Epithelial cell of esophagus (primary cell): ENCODE measurements at regions not wholly inside any gene's neighbourhood (a gene's known extent, or its start where the extent isn't known, plus 50 kb on each side); places are given as distances from the start of the nearest gene placed in this dataset.

Experiments
- DNase-seq: peaks from one replicate; pipeline ENCODE4 v3.0.0; 2010; ENCODE audit warnings: low read depth
- H3K4me3 ChIP-seq: 2 replicates; pipeline ENCODE4 v1.5.1; 2011; ENCODE audit warnings: mild to moderate bottlenecking, low read length, control low read depth
- CTCF ChIP-seq: IDR thresholded peaks from 2 replicates; pipeline ENCODE4 v1.5.1; 2011; ENCODE audit warnings: low read depth, mild to moderate bottlenecking, low read length, control low read depth, inconsistent platforms; ENCODE audit not compliant: insufficient read depth; ENCODE audit errors: missing control alignments

GRCh38 chr10:78937393-78937792 is 131.4 kb upstream of the ZMIZ1 start:
- DNase-seq = peak; percentile 43
- no peak for TF ChIP-seq CTCF
- H3K4me3 ChIP-seq = no peak overlapping the region

DNA sequence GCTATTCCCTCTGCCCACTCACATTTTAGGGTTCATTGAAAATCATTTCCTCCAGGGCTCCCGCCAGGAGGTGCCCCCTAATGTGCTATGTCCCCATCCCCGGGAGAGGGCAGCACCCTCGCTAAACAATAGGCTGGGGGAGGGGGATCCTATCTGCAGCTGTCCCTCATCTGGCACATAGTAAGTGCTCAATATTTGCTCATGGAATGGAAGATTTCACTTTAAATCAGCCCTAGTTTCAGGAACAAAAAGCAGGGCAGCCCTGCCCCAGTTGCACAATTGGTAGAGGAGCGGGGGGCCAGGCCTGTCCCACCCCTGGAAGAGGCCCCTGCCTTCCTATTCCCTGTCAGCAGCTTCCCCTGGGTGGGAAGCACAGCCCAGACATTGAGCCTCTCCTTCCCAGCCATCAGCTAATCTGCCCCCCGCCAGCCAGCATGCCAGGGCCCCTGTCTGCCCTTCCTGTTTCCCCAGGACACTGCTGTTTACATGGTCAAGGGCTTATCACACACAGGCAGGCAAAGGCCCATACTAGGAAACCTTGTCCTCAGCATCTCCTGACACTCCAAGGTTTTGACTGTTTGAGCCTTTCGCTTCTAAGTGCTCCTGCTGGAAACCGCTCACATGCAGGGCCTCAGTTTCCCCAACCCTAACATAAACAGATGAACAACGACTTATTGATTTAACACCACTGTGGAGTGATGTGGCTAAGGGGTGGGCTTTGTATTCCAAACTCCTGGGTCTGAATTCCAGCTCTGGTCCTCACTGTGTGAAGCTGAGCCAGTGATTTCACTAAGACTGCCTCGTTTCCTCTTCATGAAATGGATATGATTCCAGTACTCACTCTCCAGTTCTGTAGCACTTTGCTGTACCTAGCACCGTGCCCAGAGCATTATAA is 130.7 kb upstream of the ZMIZ1 start:
- TF ChIP-seq CTCF = no peak
- no peak for DNase-seq
- no peak overlapping the region for H3K4me3 ChIP-seq

GRCh38 chr10:78938695-78939672 is 129.8 kb upstream of the ZMIZ1 start:
- no peak for DNase-seq
- H3K4me3 ChIP-seq = no peak overlapping the region
- no peak for TF ChIP-seq CTCF

DNA sequence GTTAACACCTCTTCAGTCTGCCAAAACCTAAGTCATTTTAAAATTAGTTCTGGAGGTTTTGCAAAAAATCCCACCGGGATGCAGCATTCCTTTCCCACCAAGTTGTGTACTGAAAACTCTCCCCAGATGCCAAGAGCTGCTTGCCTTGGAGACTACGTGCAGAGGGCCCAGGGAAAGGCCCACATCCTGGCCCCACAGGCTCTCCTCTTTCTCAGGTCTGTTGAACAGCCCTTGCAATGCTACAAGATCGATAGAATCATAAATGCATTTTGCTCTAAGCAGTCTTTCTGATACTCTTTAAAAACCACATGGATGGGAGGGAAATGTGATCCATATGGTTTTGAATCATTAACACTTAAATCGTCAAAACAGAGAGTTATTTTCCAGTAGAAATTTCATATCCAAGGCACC is 126.7 kb upstream of the ZMIZ1 start:
- no peak for DNase-seq
- H3K4me3 ChIP-seq = no peak overlapping the region
- TF ChIP-seq CTCF = no peak

GRCh38 chr10:78944723-78945312 is 123.9 kb upstream of the ZMIZ1 start:
- no peak overlapping the region for H3K4me3 ChIP-seq
- no peak for TF ChIP-seq CTCF
- peak; percentile 40 for DNase-seq

- TF ChIP-seq CTCF = no peak
- no peak for DNase-seq
Measured at GRCh38 chr10:78945838-78946237, 122.9 kb upstream of the ZMIZ1 start.

More at GRCh38 chr10:78945838-78946237, 122.9 kb upstream of the ZMIZ1 start:
- no peak overlapping the region for H3K4me3 ChIP-seq
